GM21390 (cell line): ENCODE measurements at regions not wholly inside any gene's neighbourhood (a gene's known extent, or its start where the extent isn't known, plus 50 kb on each side); places are given as distances from the start of the nearest gene placed in this dataset.

ENCODE experiments used
- ATAC-seq: cut with Tn5 transposase; IDR thresholded peaks from one replicate; pipeline ENCODE4 v1.9.1; 2021; ENCODE audit not compliant: unreplicated experiment

DNA sequence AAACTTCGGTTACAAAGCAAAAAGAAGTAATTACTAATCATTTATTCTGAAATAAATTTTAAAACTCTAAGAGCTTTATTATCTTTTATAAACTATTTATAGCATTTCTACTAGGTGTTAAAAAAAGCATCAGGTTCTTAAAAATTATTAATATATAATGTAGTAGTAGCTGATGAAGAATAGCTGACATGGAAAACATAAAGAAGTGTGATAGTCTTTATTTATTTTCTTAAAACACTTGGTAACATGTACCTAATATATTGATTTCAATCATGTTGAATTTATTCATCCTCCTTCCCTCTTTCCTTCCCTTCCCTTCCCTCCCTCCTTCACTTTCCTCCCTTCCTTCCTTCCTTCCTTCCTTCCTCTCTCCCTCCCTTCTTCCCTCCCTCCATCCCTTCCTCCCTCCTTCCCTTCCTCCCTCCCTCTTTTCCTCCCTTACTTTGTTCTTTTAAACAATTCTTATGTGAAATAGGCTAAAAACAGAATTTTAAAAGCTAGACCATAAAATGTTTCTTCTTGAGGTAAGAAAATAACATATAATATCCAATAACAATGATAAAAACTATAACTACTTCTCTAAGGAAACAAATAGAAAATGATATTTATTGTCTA, 913.9 kb upstream of the MAP3K7 start:
- no peak for ATAC-seq

DNA sequence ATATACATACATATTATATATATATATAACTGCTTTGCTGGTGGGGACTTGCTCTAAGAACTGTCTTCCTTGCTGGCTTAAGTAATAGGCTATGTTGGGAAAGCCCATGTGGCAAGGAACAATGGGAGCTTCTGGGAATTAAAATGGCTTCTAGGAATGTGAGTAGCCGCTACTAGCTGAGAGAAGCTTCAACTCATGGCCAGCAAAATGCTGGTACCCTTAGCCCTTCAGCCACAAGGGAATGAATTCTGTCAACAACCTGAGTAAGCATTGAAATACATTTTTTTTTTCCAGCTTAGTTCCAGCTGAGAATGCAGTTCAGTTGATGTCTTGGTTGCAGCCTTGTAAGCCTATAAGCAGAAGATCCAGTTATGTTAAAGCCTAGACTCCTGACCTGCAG, 911.7 kb upstream of the MAP3K7 start:
- ATAC-seq, result no peak

DNA sequence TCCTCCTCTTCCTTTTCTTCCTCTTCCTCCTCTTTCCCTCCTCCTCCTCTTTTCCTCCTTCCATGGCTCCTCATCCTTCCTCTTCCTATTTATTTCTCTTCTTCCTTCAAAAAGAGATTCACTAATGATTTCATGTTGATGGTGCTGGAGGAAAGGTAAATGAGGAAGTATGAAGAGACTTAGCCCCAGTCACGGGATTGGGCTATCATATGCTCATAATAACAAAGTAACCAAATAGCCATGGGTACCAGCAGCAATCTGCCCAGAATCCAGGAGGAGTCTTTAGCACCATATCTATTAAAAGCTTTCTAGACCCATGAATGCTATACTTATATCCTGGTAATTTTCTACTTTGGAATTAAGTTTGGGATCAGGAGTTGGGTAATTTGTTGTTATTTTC, 910.9 kb upstream of the MAP3K7 start:
- ATAC-seq, result no peak

DNA sequence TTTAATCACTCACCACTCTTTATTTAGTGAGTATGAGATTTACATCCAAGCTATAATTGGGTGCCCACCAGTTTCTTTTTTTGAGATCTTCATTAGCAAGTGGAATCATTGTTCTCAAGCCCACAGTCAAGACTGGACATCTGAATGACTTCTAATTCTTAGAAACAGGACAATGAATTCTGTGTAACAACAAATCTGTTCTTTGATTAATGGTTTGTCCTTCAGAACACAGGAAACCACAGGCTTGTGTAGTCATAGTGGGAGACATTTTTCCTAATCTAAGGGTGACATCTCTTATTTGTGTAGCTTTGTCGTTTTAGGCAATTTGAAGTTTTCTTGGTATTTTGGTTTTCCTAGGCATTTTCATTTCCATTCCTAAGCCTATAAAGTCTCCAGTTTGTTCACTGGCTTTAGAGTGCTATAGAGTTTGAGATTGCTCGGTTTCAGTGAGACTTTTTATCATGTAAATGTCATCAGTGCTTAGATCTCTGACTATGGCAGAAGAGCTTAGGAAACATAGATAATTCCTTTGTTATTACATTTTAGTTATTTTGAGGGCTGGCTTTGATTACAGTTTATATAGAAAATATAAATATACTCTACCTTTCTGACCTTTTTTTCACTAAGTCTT, 903.9 kb upstream of the MAP3K7 start:
- no peak for ATAC-seq

DNA sequence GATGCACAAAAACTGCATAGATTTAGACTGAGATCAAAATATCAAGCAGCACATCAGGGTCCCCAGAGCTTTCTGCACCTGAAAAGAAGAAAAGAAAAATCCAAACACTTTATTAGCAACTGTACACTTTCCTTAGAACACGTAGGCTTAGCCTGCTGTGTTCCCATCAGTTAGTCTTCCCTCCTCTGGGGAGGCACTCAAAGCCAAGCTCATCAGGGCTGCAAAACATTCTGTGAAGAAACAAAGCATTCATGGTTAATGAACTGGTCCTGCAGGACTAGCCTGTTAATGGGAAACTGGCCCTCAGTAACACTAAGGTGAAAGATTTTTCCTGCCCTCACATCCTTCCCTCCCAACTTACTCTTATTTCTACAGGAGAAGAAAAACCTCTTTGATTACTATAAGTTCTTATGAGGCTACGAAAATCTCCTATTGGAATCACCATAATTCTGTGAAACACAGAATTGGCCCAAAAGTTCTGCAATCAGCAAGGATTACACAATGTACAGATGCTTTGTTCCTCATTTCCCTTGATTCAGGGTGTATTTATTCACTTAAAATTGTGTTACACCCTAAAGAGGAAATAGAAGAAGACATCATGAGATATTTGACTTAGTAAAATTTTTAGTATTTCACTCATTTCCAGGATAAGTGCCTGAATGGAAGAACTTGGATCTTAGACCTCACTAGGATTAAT, 901.0 kb upstream of the MAP3K7 start:
- no peak for ATAC-seq

DNA sequence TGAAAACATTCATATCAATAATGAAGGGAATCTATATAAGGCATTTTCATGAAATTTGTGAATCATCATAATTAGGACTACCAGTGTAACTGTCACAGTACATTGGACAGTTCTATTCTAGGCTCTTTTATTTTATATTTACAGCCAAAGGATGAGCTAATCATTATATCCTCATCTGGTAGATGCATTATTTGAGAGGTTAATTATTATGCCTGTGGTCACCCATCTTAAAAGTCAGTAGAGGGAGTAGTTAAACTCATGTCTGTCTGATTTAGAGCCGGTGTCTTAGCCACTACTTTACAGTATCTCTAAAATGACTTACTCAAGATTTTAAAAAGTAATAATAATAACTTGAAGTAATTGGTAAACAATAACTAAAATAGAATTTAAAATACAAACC, 899.3 kb upstream of the MAP3K7 start:
- no peak for ATAC-seq

DNA sequence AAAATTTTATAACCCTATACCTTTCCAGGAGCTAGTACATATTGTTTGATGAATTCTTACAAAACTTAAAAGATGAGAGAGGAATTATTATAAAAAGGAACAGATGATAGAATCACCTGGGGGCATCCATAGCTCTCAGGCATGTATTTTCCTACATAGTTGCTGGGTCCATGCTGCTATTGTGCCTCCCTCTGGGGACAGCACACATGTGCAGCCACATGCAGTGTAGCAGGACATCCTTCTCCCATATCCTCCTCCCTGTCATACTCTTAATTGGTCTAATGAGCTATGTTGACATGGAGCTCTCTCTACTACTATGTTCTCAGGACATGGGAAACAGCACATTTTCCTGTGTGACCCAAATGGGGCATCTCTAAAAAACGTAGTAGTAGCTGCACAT, 898.2 kb upstream of the MAP3K7 start:
- ATAC-seq, result peak; percentile 26

DNA sequence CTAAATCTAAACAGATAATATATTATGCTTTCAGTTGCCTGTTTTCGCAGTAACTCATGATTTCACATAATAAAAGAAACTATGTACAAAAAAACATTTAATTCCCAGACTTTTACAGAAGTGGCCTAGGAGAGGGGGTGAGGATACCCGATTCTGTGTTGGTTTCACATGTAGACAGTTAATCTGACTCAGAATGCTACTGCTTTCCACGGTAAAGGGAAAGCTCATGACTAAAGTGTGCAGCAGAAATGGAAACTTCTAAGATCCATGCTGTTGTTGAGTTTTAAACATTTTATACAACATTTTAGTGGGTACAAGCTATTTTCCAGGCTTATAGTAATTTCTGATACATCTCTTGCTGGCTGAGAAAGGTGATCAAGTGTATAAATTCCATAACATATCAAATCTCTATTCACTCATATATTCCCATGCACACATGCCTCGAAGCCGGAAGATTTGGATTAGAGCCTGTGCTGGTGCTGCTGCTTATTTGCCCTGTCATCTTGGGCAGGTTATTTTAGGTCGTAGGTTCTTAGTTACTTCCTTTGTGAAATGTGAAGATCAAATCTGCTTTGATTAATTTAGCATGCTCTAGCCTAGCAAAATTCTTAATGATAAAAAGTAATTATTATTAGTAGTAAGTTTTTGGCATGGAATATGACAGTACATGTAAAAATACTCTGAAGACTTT, 896.7 kb upstream of the MAP3K7 start:
- ATAC-seq, result peak; percentile 51

DNA sequence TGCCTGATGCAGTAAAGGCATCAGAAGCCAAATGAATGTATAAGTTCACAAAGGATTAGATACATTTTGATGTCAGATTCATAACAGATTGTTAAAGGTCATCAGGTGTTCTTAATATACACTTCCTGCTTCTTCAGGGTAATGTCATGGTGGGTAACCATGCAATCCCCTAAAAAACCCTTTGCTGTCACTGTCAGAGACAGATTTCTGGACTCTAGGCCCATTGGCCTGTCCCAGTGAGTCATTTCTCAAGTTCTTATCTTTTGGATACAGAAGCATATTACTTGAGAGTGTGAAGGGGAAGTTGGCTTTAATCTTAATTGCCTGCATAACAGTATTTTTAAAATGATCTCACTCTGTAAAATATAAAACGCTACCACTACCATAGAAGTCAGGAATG, 895.6 kb upstream of the MAP3K7 start:
- ATAC-seq, result peak; percentile 63

DNA sequence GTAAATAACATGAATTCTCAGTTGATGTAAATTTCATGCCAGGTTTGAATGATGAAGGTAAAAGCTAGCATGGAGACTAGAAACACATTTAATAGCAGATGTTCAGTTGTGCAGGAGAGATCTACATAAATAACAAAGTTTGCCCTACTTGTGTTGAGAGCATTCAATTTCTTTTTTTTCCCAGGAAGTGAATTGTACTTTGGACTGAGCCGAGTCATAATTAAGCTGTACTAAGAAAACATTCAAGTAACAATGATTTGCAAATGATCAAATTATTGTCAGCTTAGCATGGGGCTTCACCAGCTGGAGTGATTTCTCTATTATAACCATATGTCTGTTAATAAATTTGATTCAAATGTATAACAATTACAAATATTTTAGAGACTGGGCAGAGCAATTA, 893.5 kb upstream of the MAP3K7 start:
- no peak for ATAC-seq

DNA sequence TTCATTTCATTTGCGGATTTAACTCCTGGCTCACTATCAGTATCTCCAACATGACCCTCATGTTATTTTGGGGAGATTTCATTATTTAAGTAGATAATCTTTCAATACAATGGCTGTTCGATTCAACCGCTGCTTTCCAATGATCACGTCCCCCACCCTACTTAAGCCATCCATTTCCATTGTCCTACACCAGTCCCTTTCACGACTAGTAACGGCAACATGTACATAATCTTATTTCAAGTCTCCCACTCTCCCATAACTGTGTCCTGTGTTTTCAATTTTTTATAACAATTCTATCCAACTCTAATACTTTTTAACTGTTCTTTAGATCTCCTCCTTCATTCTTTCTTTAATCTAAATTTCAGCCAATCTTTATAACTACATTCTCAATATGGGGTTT, 890.8 kb upstream of the MAP3K7 start:
- no peak for ATAC-seq

DNA sequence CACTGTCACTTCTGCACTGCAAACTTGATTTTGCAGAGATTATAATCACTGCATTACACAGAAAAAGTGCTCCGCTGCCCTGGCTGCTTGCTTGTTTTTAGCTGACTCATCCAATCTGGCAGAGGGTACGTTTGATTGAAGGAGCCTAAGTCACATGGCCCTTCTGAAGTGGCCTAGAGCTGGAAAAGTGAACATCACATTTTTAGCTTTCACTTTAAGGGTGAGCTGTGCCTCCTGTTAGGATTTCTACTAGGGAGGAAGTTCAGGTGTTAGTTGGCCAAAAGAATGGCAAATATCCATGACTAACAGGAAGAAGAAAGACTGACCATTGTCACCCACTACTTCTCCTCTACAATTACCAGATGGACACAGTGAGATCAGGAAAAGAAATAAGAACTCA, 889.1 kb upstream of the MAP3K7 start:
- ATAC-seq, result peak; percentile 81

DNA sequence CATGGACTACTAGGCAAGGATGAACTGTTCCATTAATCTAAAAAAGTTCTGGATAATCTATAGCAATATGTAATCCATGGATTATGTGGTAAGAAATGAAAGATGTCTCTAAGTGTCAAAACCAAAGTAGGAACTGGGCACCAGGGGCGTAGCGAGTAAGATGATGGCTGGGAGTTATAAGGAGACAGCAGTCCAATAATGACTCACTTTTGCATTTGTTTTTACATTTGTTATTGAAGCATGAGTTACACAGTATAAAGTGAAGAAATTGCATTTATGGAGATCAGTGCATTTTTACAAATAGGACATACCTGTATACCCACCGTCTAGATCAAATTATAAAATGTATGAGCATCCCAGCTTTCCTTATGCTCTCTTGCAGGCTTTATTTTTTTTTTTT, 878.5 kb upstream of the MAP3K7 start:
- ATAC-seq, result no peak

DNA sequence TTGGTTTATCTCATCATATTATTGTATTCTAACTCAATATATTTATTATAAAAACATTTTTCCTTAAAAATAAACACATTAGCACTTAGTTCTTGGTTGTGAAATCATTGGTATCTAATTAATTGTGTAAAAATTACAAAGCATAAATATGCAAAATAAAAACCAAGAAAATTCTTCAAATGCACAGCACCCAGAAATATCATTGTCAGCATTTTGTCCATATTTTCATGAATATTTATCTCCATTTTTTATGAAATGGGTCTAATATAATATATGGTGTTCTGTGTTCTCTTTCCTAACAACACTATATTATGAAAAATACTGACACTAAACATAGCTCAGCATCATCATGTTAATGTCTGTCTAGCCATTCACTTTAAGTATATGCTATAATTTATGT, 877.8 kb upstream of the MAP3K7 start:
- ATAC-seq, result no peak

DNA sequence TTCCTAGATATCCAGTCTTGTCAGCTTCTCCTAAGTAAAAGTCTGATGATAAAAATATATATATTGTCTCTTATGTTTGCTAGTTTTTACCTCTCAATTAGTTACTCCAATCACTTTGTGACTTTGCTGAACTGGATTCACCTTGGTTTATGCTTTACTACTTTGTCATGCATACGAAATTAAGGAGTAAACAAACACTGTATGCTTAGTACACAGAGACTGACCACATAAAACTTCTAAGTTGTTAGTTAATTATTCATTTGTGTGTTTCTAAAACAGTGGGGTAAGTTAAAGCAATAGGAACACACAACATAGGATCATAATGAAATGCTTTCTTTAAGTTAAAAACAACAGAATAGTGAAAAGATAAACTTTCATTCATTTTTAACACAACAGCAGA, 877.3 kb upstream of the MAP3K7 start:
- no peak for ATAC-seq

DNA sequence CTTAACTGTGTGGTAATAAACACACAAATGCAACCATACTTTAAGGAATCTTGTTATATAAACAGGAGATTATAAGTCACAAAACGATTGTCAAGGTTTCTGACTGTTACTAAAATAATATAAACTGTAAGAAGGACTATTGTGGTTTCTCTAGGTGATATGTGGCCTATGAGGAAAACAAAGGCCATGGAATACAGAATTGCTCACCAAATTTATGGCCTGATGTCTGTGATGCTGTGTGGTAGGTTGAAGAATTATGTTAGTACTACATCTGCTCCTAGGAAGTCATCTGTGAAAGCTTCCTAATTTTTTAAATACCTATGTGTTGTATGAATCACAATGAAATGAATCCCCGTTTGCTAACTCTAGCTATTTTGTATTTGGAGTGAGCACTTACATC, 875.4 kb upstream of the MAP3K7 start:
- ATAC-seq, result no peak

DNA sequence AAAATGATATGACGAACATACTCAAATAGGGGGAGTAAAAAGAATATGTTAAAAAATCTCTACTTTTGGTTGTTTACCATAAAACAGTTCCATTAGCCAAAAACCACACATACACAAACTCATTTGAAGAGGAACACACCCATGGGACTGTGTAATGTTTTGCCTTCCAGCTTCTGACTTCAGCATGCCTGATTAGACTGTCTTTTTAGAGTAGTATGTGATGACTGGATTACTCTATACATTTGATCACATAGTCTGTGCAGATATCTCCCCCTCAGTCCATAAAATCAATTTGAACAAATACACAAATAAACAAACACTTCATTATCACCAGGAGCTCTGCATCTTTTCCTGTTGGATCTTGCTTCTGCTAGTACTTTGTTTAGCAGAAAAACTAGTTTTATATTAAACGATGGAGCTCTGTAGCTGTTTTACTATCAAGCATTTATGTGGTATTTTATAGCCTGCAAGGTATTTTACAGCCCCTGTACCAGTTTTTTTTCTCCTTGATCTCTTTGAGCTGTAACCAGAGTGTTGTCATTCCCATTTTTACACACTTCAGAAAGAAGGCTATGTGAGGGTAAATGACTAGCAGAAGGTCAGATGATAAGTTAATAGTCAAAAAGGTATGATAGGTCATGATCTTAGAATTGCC, 866.5 kb upstream of the MAP3K7 start:
- no peak for ATAC-seq

DNA sequence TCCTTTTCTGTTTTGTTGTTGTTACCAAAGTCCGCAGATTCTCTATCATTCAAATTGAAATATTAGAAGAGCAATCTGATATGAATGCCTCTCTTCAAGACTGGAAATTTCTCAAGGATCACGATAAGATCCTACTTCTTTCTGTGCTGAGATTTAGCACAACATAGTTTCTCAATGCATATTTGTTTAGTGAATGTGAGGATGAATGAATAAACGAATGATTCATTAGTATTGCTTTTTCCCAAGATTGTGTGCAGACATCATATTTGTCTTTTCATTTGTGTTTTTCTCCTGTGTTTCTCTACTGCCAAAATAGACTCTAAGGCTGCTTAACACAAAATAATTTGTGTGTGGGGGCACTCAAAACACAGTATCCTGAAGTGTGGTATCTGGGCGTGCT, 862.7 kb upstream of the MAP3K7 start:
- no peak for ATAC-seq

DNA sequence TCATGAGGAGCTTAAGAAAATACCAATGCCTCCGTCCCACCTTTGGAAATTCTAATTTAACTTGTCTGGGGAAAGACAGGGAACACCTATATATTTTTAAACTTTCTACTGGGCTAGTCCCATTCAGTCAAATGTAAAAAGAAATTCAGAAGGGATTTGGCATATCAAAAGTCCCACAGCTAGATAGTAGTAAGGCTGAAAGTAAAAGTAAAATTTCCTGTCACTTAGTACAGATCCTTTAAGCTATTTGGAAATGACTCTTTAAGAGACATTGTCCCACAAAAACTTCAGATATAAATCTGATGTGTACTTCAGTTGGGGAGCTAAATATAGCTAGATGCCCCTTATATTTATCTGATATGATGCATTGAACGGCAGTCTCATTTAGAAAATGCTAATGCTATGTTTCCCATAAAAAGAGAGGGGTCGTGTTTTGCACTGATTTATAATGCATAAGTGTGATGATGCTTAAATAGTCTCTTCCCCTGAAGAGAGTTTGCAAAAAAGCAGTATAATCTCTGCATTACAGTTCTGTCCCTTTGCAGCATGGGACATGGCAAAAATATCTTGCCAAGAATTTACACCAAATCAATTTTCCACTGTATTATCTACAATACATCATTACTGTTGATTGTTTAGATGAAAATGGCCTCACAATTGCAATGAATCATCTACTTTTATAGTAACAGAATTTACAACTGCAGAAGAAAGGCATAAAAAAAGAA, 860.8 kb upstream of the MAP3K7 start:
- peak; percentile 51 for ATAC-seq

DNA sequence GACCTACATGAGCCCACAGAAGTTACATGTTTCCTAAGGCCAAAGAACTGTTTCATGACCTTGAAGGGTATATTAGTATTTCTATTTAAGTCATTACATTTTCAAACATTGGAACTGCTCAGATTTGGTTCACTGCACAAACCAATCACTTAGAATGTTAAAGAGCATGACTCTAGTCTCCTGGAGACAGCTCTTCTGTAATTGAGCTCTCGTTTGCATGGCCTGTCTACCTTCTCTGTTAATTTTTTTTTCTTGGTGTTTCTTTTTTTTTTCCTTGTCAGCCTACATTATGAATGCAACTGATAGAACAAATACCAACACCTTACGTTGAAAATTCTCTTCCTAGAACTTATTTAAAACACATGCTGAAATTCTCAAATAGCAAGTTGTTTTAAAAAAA, 860.2 kb upstream of the MAP3K7 start:
- no peak for ATAC-seq

DNA sequence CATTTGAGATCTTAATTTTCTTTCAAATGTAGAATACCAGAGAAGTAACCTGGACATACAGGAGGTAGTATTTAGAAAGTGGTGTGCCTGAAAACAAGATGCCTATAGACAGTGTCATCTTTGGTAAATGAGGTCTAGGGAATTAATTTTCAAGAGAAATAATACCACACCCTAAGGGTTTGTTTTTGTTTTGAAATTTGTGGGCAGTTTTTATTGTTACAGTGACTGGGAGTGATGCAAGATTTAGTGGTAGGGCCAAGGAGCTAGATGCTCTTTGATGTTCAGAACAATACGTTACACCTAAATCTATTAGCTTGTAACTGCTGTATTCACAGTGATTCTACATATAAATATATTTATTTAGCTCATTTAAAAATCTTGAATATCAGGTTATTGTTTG, 856.5 kb upstream of the MAP3K7 start:
- no peak for ATAC-seq
